NCI-H2107 treated with DMSO at 0.1 percent for 48 hours (cell line): ENCODE measurements at regions not wholly inside any gene's neighbourhood (a gene's known extent, or its start where the extent isn't known, plus 50 kb on each side); places are given as distances from the start of the nearest gene placed in this dataset.

Source experiments
- DNase-seq: peaks from one replicate; lab custom pipeline; 2025; ENCODE audit not compliant: unreplicated experiment; lab: John Stamatoyannopoulos, UW

- DNase-seq, result no peak
These were observed 197.1 kb upstream of the TPM1 start for GRCh38 chr15:62845241-62846126.

DNA sequence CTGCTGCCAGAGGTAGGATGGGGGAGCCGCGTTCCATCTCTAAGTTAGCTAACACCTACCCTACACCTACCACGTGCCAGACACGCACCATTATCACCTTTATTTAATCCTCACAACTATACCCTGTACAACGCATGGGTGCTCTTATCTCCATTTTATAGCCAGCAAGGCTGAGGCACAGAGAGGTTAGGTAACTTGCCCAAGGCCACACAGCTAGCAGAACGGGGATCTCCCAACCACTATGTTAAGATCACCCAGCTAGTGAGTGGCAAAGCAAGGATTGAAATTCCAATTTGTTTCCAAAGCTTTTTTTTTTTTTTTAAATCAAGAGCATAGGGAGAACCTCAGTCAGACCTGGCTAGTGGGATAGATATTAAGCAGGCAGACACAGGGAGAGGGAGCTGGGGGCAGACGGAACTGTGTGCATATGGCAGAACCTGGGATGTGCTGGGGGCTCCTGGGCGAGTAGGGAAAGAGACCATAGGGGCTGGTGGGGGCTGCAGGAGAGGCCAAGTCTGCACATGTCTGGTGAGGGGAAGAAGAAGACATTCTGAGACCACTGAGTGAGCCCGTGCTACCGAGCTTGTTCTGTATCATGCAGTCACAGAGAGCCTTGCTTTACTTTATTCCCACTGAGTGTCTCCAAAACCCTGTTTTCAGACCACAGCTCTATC is 196.3 kb upstream of the TPM1 start:
- DNase-seq, result no peak

DNA sequence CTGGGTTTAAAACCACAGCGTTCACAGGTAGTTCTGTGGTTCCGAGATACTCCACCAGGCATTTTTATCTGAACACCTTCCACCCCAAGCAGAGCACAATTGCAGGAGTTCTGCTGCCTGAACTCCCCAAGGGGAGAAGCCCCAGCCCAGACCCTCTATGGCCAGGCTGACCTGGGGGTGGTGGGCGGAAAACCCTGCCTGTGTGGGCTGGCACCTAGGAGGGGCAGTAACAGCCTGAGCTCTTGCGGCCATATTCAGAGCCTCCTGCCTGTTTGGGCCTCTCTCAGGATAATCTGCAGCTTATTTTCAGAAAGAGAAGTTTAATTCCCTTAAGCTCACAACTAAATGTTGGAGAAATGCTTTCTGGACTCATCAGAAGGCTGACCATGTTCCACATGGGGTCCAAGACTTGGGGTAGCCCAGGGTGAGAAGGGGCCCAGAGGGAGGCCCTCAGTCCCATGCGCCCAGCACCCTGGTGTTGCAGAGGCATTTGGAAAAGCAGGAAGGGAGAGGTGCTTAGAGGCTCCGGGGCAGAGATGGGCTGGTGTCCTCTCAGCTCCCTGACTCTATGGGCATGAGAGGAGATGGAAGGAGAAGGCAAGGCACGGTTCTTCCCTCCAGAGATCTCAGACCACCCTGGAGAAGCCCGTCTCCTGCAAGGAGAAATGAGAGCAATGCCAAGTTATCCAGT is 195.6 kb upstream of the TPM1 start:
- no peak for DNase-seq

DNA sequence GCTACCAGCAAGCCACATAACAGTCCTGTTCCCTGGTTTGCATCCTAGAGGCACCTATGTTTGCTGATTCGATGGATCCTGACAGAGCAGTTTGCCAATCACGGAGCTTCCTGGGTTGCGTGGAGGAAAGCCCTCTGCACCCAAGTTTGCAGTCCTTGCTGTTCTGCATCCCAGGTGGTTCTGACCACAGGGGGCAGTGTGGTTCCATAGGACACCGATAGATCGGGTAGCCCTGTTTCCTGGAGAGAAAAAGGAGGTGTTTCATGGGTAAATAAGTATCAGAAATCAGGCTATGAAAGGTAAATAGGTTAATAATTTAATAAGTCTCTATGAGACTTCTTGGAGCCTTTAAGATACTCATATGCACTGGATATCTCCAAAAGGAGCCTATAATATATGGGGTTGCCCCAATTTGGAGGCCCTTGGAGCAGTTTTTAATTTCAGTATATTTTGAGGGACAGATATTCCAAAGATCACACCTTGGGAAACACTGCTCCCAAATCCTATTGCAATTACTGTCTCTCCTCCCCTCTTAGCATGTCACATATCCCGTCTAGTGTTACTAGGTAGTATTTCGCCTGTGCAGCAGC is 194.6 kb upstream of the TPM1 start:
- DNase-seq, result no peak

- no peak for DNase-seq
These were observed 193.9 kb upstream of the TPM1 start for GRCh38 chr15:62848632-62849050.

DNA sequence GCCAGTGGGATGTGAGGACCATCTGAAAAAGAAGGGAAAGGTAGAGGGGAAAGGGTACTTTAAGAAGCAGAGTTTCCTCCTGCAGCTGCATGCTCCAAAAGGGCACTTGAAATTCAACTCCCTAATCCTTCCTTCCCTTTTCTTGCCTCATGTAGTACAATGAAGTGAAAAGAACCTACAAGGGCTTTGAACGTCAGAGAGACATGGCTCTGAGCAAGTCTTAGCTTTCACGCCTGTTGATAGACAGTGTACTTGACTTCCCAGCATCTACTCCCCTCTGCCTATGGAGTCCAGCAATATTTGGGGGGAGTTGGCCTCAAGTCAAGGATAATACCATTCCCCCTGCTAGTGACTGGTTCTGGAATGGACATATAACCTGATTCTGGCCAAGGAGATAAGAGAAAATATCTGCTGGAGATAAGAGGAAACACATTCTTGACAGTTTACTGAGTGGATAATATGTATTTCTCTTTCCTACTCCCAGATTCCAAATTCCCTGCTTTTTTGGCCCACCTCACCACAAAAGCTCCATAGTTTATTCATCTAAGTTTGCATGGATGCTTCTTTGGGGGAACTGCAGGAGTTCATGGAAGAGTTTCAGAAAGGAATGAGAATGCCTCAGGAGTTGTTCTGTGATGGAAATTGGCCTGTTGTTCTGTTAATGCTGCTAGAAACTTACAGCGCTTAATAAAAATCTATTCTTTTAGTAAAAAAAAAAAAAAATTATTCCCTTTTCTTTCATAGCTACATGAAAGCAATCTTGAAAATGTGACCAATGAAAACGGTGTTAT is 193.0 kb upstream of the TPM1 start:
- DNase-seq, result no peak

- no peak for DNase-seq
These were observed 192.2 kb upstream of the TPM1 start for GRCh38 chr15:62850318-62850717.

- DNase-seq, result no peak
These were observed 191.7 kb upstream of the TPM1 start for GRCh38 chr15:62850791-62851291.

- no peak for DNase-seq
These were observed 189.3 kb upstream of the TPM1 start for GRCh38 chr15:62853114-62853840.

DNA sequence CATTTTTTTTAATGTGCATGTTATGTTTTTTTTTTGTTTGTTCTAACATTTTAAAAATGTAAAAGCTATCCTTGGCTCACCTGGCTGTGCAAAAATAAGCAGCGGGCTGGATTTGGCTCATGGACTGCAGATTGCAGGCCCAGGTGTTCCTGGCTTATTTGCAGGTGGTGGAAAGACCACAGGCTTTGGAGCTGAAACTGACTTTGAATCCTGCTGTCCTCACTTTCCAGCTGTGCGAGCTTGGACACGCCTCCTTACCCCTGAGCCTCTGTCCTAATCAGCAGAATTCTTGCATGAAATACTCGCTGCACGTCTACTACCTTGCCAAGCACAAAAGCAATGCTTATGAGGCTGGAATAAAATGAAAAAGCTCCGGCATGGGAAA is 188.7 kb upstream of the TPM1 start:
- DNase-seq, result no peak

DNA sequence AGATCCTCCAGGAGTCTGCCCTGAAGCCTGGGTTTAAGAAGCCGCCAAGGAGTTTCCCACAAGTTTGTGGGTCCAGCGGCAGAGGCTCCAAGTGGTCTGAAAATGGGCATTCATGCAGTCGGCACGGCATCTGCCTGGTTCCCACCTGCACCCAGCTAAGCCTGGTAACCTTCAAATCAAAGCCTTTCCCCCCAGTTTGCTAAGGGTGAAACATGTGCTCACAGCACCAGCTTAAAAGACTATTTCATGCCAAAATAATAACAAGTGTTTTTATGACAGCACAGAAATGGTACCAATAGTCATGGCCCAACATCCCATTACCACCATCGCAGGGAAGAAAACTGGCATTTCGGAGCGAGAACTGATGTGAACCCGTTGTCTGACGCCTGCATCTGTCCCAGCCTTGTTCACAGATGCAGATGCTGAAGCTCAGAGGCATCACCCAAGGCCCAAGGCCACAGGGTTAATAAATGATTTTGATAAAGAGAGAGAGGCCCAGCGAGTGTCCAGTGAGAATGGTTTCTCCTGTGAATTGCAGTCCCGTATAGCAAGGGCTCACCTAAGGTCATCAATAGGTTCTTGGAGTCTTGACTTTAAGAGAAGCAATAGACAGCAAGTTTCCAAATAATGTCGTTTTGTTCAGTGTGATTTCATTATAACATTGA is 188.0 kb upstream of the TPM1 start:
- no peak for DNase-seq

GRCh38 chr15:62855085-62855476 is 187.5 kb upstream of the TPM1 start:
- DNase-seq, result no peak

DNA sequence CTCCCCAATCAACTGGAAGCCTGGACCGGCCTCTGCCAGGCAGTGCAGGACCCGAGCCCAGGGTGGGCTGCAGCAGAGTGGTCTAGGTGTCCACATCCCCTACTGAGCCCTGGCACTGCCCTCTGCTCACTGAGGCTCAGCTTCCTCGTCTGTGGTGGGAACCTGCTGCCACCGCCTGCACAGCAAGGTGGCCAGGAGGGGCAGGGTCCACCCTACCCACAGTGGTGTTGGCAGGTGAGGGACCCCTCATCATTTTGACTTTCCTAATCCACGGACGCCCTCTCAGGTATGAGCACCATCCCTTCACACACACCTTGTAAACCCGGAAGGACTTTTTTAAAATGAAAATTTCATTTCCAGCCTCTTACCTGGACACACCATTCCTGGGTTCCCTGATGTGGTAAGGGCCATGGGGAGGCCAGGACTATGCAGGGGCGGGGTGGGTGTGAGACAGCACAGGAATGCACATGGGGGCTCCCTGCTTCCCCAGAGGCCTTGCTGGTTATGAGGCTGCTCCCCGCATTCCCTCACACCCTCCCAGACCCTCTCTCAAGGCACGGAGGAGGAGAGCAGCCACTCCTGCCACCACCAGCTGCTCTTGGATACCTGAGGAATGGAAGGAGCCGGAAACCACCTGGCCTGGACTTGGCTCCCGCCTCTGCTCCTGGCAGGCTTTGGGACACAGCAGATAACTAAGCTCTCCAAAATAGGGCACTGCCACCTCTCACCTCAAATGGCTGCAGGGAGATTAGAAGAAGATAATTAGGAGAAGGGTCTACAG is 185.9 kb upstream of the TPM1 start:
- DNase-seq, result no peak

- DNase-seq, result no peak
These were observed 185.1 kb upstream of the TPM1 start for GRCh38 chr15:62857411-62857853.

- no peak for DNase-seq
These were observed 184.2 kb upstream of the TPM1 start for GRCh38 chr15:62858343-62858742.

GRCh38 chr15:62862717-62863116 is 179.8 kb upstream of the TPM1 start:
- DNase-seq, result no peak

- no peak for DNase-seq
These were observed 176.2 kb upstream of the TPM1 start for GRCh38 chr15:62866366-62866765.

DNA sequence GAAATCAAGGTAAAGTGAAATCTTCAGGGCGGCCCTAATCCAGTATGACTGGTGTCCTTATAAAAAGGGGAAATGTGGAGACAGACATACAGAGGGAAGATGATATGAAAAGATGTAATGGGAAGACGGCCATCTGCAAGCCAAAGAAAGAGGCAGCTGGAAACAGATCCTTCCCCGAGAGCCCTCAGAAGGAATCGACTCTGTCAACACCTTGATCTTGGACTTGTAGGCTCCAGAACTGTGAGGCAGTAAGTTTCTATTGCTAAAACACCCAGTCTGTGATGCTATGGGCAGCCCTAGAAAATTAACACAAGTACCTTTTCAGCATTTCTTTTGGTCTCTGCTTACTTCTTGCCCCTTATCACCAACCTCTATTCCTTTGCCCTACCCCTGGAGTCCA is 174.7 kb upstream of the TPM1 start:
- DNase-seq, result no peak

DNA sequence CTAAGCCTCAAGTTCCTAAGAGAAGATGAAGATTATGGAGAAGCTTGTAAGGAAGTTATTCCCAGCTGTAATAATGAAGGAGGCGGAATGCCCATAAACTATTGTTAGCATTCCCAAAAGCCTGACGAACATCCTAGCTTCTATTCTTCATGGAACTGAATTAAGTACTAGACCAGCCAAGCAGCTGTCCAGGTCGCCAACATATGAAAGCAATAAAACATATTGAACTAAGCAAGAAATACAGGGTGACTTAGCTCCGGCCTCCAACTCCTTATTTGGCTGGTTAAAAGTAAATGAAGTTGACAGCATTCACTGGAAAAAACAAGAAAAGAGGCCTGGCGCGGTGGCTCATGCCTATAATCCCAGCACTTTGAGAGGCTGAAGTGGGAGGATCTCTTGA is 174.0 kb upstream of the TPM1 start:
- no peak for DNase-seq
